Prostate gland (tissue), 2 donors: ENCODE measurements at regions not wholly inside any gene's neighbourhood (a gene's known extent, or its start where the extent isn't known, plus 50 kb on each side); places are given as distances from the start of the nearest gene placed in this dataset.

ENCODE experiments used
- DNase-seq: peaks from one replicate; pipeline ENCODE4 v3.0.0-alpha.2; 2019; ENCODE audit warnings: low spot score
- H3K27ac ChIP-seq, 2 donors: fragments of 200-600 bp; sonication (generic); 2 replicates each; pipeline ENCODE4 v1.5.1; 2017 to 2019
- H3K27me3 ChIP-seq: fragments of 200-600 bp; sonication (generic); replicated peaks from 2 replicates; pipeline ENCODE4 v1.5.1; 2019; ENCODE audit not compliant: insufficient read depth
- H3K36me3 ChIP-seq, 2 donors: fragments of 200-600 bp; sonication (generic); 1 replicate in 1 of 2; 2 replicates in 1 of 2; pipeline versions ENCODE4 v1.5.1 to v1.8.1; 2017 to 2019
- H3K4me1 ChIP-seq: fragments of 200-600 bp; sonication (generic); replicated peaks from 2 replicates; pipeline ENCODE4 v1.5.1; 2019
- H3K4me3 ChIP-seq, 2 donors: fragments of 200-600 bp; sonication (generic); 2 replicates each; pipeline ENCODE4 v1.5.1; 2017 to 2019
- H3K9me3 ChIP-seq: fragments of 200-600 bp; sonication (generic); 2 replicates; pipeline ENCODE4 v1.5.1; 2017
- CTCF ChIP-seq, 4 experiments: fragments of 200-600 bp in 2 of 4; fragments of 450-650 bp in 2 of 4; sonication (generic) in 2 of 4; IDR thresholded peaks; 1 replicate in 3 of 4; 2 replicates in 1 of 4; pipeline ENCODE4 v1.5.1; 2016 to 2019; ENCODE audit warnings: antibody characterized with exemption in 4 of 4, mild to moderate bottlenecking in 2 of 4, moderate library complexity in 2 of 4
- POLR2A ChIP-seq: fragments of 450-650 bp; IDR thresholded peaks from one replicate; pipeline ENCODE4 v1.6.1; 2016; ENCODE audit warnings: antibody characterized with exemption, mild to moderate bottlenecking
- POLR2AphosphoS5 ChIP-seq: sonication (generic); formaldehyde crosslinking; IDR thresholded peaks from one replicate; pipeline ENCODE4 v1.6.1; 2017; ENCODE audit warnings: antibody characterized with exemption
- WGBS: methylation state at CpG from one replicate; pipeline ENCODE4 v1.1.5; 2018; 5-methylcytosine and 5-hydroxymethylcytosine counted together
- intact Hi-C: fragments of 100-400 bp; cut with DNase I; formaldehyde crosslinking; loops from one replicate; pipeline ENCODE4 v1.14.2; 2022

- Histone ChIP-seq H3K27me3 (no peaks in the 10 kb centered on the region), H3K9me3 (no peaks in the 10 kb centered on the region), H3K4me3 (no peak overlapping the region), H3K4me1 (no peaks in the 10 kb centered on the region), H3K27ac (no peak overlapping the region), H3K36me3 (no peaks in the 10 kb centered on the region)
- intact Hi-C loops, result no loop called here
- WGBS, result 65% methylated on average over 10 of the region's 10 CpGs
- no peak for DNase-seq
- TF ChIP-seq CTCF (IDR thresholded peaks at IDR 0.05) (no peak), POLR2AphosphoS5 (no peak), POLR2A (no peak)
These were observed 90.0 kb upstream of the ANKRD34C start for GRCh38 chr15:79192462-79193036.

GRCh38 chr15:79190093-79190492 is 92.4 kb upstream of the ANKRD34C start:
- intact Hi-C loops, result no loop called here
- TF ChIP-seq POLR2A (no peak), POLR2AphosphoS5 (no peak), CTCF (IDR thresholded peaks at IDR 0.05) (no peak)
- Histone ChIP-seq H3K4me1 (no peaks in the 10 kb centered on the region), H3K27me3 (no peaks in the 10 kb centered on the region), H3K9me3 (no peaks in the 10 kb centered on the region), H3K36me3 (no peaks in the 10 kb centered on the region), H3K27ac (no peak overlapping the region), H3K4me3 (no peak overlapping the region)
- 89% methylated on average over 8 of the region's 8 CpGs for WGBS
- no peak for DNase-seq

- intact Hi-C loops, result loop anchor here (10.0 kb wide), 1 partner anchor 272 kb away; no protein-coding TSS in a partner anchor
- H3K9me3 ChIP-seq, result no peaks in the 10 kb centered on the region
- DNase-seq, result no peak
- TF ChIP-seq POLR2A (no peak), POLR2AphosphoS5 (no peak), CTCF (IDR thresholded peaks at IDR 0.05) (no peak)
- no peak overlapping the region for H3K27ac ChIP-seq
- no peaks in the 10 kb centered on the region for H3K27me3 ChIP-seq
- H3K4me1 ChIP-seq, result no peaks in the 10 kb centered on the region
- 84% methylated on average over 8 of the region's 8 CpGs for whole genome bisulfite sequencing
- no peaks in the 10 kb centered on the region for H3K36me3 ChIP-seq
- H3K4me3 ChIP-seq, result no peak overlapping the region
These were observed 95.9 kb upstream of the ANKRD34C start for GRCh38 chr15:79186616-79187015.

- 90% methylated on average over 7 of the region's 7 CpGs for WGBS
- DNase-seq, result no peak
- H3K36me3 ChIP-seq, result no peaks in the 10 kb centered on the region
- H3K9me3 ChIP-seq, result no peaks in the 10 kb centered on the region
- intact Hi-C loops, result loop anchor here (10.0 kb wide), 1 partner anchor 270 kb away; no protein-coding TSS in a partner anchor
- no peaks in the 10 kb centered on the region for H3K27me3 ChIP-seq
- H3K4me1 ChIP-seq, result no peaks in the 10 kb centered on the region
- no peak overlapping the region for H3K4me3 ChIP-seq
- TF ChIP-seq POLR2AphosphoS5 (no peak), CTCF (IDR thresholded peaks at IDR 0.05) (peak in 1 of 4 experiments; percentile 9)
- H3K27ac ChIP-seq, result no peak overlapping the region
These were observed 94.6 kb upstream of the RASGRF1 start for GRCh38 chr15:79185199-79185598.

GRCh38 chr15:79184465-79184892 is 93.9 kb upstream of the RASGRF1 start:
- Histone ChIP-seq H3K9me3 (no peaks in the 10 kb centered on the region), H3K4me3 (no peak overlapping the region), H3K27ac (no peak overlapping the region), H3K27me3 (no peaks in the 10 kb centered on the region), H3K36me3 (no peaks in the 10 kb centered on the region), H3K4me1 (no peaks in the 10 kb centered on the region)
- peak; percentile 10 for TF ChIP-seq POLR2AphosphoS5
- peak; percentile 92 to 99 (median 94) for TF ChIP-seq CTCF (IDR thresholded peaks at IDR 0.05)
- TF ChIP-seq POLR2A, result no peak
- 2% methylated on average over 4 of the region's 4 CpGs for WGBS
- intact Hi-C loops, result loop anchor here (1.0 to 10.0 kb wide), 2 partner anchors 156 to 270 kb away; no protein-coding TSS in a partner anchor
- DNase-seq, result peak; percentile 65
